GM18907 (cell line): ENCODE measurements at regions not wholly inside any gene's neighbourhood (a gene's known extent, or its start where the extent isn't known, plus 50 kb on each side); places are given as distances from the start of the nearest gene placed in this dataset.

ENCODE experiments used
- ATAC-seq: cut with Tn5 transposase; IDR thresholded peaks from one replicate; pipeline ENCODE4 v1.9.1; 2021; ENCODE audit warnings: mild to moderate bottlenecking, moderate library complexity; ENCODE audit not compliant: unreplicated experiment

DNA sequence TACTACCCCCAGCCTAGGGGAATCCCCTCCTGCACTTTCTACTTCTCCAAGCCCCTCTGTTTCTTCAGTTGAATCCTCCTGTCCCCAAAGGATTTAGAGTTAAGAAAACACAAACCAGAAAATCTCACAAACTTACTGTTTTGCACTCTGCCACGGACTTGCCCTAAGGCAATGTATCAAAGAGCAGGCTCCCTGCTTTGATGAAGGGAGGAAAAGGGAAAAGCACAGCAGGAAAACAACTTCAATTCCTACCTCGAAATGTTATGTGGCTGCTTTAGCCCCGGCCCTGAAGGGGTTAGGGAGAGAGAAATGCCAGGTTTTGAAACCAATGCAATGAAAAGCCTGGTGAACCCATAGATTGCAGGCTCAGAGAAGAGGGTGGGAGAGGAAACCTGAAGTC is 254.7 kb downstream of the MAN2A1 start:
- ATAC-seq: no peak

GRCh38 chr5:109945097-109945678 is 255.5 kb downstream of the MAN2A1 start:
- ATAC-seq: peak; percentile 85

GRCh38 chr5:109945723-109946480 is 256.2 kb downstream of the MAN2A1 start:
- no peak for ATAC-seq

DNA sequence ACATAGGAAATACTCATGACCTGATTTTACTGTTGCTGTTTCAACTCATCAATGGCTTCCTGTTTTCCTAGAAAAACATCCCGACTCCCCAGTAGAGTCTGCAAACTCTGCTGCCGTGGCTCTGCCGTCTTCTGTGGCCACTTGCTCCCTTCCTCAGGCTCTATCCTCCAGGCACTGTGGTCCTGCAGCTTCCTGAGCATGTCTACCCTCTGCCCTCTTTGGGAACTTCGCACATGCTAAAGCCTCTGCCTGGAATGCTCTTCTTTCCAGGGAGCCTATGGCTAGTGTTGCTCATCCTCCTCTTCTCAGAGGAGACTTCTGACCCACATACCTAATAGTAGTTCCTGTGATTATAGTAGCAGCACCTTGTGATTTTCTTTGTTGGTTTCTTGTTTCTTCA is 256.9 kb downstream of the MAN2A1 start:
- ATAC-seq: no peak

DNA sequence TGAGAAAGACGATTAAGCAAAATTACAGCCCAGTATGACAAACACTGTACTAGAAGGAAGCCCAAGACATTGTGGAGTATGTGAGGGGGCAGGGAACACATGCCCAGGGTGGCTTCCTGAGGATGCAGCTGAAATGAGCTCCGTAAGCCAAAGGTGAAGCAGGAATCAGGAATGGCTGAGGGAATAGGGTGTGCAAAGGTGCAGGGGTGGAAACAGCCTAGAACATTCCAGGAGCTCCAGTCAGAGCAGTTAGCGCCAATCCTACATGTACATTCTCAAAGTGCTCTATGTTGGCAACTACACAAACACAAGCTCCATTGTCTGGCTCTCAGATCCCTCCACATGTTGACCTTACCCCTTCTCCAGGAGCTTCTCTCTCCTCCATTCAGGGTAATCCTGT is 257.9 kb downstream of the MAN2A1 start:
- ATAC-seq: no peak

- no peak for ATAC-seq
These were observed 260.9 kb downstream of the MAN2A1 start for GRCh38 chr5:109950634-109951033.

DNA sequence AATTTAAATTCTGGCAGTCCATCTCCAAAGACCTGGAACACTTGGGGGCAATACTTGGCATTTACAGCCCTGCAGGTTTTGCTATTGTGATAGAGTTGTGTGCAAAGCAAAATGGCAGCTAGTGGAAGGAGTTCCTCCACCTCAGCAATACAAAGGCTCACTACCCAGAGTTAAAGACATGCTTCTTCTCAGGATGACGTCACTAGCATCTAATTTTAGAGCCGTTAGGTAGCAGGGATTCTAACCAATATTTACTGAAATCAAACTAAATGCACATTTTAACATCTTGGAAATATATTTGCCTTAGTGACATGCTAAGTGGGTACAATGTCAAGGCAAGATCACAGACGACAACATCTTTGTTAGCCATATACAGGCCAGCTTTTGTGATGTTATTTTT is 261.6 kb downstream of the MAN2A1 start:
- ATAC-seq: no peak

GRCh38 chr5:109951758-109952157 is 262.0 kb downstream of the MAN2A1 start:
- no peak for ATAC-seq

GRCh38 chr5:109953761-109954160 is 264.0 kb downstream of the MAN2A1 start:
- no peak for ATAC-seq

DNA sequence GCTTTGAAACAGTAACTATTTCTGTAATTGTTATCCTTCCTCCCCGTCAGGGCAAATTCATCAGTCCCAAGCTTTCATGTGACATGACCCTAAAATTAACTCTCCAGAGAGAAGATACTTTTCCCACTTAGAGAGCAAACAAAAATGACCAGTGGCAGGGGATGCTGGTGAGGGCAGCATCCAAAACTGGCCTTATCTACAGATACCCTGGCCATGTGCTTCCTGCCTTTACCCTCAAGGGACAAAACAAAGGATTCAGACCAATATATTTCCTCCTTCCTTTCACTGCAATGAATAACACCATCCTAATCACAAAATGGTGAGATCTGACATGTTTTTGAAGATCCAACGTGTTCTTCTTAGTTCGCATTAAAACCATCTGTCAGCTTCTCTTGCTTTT is 267.2 kb downstream of the MAN2A1 start:
- ATAC-seq: no peak

GRCh38 chr5:109958082-109958481 is 268.4 kb downstream of the MAN2A1 start:
- ATAC-seq: no peak

DNA sequence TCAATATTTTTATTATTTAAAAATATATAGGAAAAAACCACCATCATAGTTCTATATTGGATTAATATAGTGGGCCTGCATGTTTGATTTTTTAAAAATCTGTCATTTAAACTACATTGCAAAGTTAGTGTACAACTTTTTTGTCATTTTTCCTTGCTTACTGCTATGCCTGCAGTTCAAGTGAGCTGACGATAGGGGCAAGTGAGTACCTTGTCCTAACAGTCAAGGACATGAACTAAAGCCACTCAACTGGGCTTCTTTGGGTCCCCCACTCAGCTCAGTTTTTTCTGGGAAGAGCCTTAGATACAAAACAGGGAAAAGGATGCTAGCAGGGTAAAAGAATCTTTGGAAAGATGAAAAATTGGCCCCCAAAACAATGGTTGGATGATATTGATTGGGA is 269.9 kb downstream of the MAN2A1 start:
- ATAC-seq: no peak

GRCh38 chr5:109961751-109962150 is 272.0 kb downstream of the MAN2A1 start:
- ATAC-seq: no peak

DNA sequence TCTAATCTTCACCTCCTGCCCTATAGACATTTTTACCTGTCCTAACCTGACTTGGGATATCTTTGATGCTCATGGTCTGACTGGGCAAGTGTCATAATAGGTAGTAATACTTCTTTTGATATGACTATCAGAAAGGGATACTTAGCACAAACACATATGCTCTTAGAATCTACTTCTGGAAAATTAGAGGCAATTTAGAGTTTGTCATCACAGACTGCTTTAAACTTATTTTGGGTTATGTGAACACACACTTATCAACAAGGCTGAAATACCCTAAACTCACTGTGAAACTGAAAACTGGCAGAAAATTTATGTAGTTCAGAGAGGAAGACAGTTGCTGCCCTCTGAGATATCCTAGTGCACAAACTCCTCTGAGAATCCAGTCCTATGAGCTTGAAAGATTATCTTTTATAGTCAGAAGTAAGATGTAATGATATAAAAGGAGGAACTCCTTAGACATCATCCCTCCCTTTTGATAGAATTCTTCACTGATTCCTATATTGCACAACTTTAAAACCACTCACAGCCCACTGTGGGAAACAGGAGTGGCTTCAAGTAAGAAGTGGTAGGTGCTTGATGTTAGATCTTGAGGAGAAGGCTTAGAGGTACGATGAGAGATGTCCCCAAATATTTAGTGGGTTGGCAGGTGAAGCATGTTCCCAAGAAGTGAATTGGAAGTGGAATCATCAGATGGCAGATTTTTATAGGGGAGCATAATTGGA is 273.3 kb downstream of the MAN2A1 start:
- ATAC-seq: no peak

DNA sequence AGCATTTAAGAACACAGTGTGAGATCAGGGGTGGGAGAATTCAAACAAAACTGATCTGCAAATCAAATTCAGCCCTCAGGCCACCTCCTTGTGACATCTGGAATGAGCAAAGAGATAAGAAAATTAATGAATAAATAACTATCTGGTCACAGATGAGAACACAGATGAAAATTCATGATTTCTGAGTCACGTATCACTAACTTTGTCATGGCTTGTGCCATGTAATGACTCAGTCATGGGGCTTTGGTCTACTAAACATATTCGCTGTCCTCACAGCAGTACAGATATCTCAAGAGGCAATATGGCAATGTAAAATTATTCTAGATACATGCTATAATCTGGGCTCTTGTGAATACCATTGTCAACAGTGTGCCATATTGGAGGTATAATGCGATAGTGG is 274.4 kb downstream of the MAN2A1 start:
- no peak for ATAC-seq

- no peak for ATAC-seq
These were observed 275.9 kb downstream of the MAN2A1 start for GRCh38 chr5:109965634-109966033.

DNA sequence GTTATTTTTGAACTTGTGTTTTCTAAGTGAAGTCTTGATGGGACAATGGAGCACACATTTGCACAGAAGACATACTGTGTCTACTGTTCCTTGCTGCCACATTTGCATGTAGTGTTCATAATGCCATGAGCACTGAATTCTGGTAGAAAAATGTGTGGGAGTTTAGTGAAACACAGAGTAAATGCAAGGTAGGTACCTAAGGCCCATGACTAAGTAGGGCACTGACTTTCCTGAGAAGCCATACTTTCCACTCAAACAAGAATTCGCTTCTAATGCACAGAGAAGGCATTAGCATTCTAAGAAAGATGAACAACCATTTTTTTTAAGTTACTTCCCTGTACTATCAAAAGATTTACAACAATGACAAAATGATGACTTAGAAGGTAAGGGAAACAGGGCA is 282.2 kb downstream of the MAN2A1 start:
- no peak for ATAC-seq

DNA sequence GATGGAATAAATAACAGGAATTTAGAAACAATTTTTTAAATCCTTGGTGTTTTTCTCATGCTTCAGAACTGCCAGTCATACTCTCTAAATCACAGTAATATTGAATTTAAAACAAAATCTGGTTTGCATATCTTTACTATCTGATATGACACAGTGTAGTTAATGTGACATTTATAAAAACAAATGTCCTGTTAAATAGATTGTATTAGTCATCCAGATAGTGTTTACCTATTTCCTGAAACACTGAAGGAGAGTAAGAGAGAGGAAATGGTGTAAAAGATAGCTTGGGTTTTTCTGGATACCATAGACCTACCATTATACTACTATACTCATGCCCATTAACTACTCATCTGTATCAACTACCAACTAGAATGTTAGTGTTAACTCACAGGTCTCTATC is 292.3 kb downstream of the MAN2A1 start:
- ATAC-seq: no peak

GRCh38 chr5:109982966-109983534 is 293.3 kb downstream of the MAN2A1 start:
- no peak for ATAC-seq

- no peak for ATAC-seq
These were observed 297.0 kb downstream of the MAN2A1 start for GRCh38 chr5:109986726-109987125.

GRCh38 chr5:109987355-109987754 is 297.6 kb downstream of the MAN2A1 start:
- ATAC-seq: no peak

- ATAC-seq: no peak
These were observed 298.2 kb downstream of the MAN2A1 start for GRCh38 chr5:109987970-109988369.
